ENCODE measurements at regions not wholly inside any gene's neighbourhood (a gene's known extent, or its start where the extent isn't known, plus 50 kb on each side); places are given as distances from the start of the nearest gene placed in this dataset.

GRCh38 chr3:104956620-104957345, 409.9 kb upstream of the ALCAM start:
- no peak overlapping the region for H3K4me3 ChIP-seq
- H3K27me3 ChIP-seq (replicated peaks; ENCODE audit: insufficient read depth): no peaks in the 10 kb centered on the region
- no peaks in the 10 kb centered on the region for H3K36me3 ChIP-seq
- DNase-seq (ENCODE audit: low spot score): no peak
- ATAC-seq (ENCODE audit: insufficient number of reproducible peaks, low FRiP score, low read depth): no peak
- no peak for TF ChIP-seq CTCF (IDR thresholded peaks at IDR 0.05)
- no peaks in the 10 kb centered on the region for H3K9me3 ChIP-seq
- no peak overlapping the region for H3K27ac ChIP-seq
- peaks cover 0 to 13% of the 10 kb centered on the region in 2 donors for H3K4me1 ChIP-seq (ENCODE audit: control insufficient read depth in 1 of 2, low read depth in 2 of 2)

GRCh38 chr3:104960579-104960978, 406.1 kb upstream of the ALCAM start:
- ATAC-seq (ENCODE audit: insufficient number of reproducible peaks, low FRiP score, low read depth) (no peak), DNase-seq (ENCODE audit: low spot score) (no peak)
- no peaks in the 10 kb centered on the region for H3K27me3 ChIP-seq (replicated peaks; ENCODE audit: insufficient read depth)
- H3K36me3 ChIP-seq: no peaks in the 10 kb centered on the region
- TF ChIP-seq CTCF (IDR thresholded peaks at IDR 0.05): no peak
- H3K4me3 ChIP-seq: no peak overlapping the region
- H3K4me1 ChIP-seq (ENCODE audit: control insufficient read depth in 1 of 2, low read depth in 2 of 2): peaks cover 3 to 12% of the 10 kb centered on the region in 2 donors
- H3K27ac ChIP-seq: no peak overlapping the region
- no peaks in the 10 kb centered on the region for H3K9me3 ChIP-seq

- TF ChIP-seq CTCF (IDR thresholded peaks at IDR 0.05): no peak
- ATAC-seq (ENCODE audit: insufficient number of reproducible peaks, low FRiP score, low read depth): no peak
- DNase-seq (ENCODE audit: low spot score): no peak
- Histone ChIP-seq H3K36me3 (no peaks in the 10 kb centered on the region), H3K9me3 (no peaks in the 10 kb centered on the region), H3K4me3 (no peak overlapping the region), H3K4me1 (ENCODE audit: control insufficient read depth in 1 of 2, low read depth in 2 of 2) (peaks cover 3 to 12% of the 10 kb centered on the region in 2 donors), H3K27me3 (replicated peaks; ENCODE audit: insufficient read depth) (no peaks in the 10 kb centered on the region), H3K27ac (no peak overlapping the region)
Measured at GRCh38 chr3:104961851-104962250, 404.9 kb upstream of the ALCAM start.

- Histone ChIP-seq H3K27ac (no peak overlapping the region), H3K4me3 (no peak overlapping the region)
- no peak for ATAC-seq (ENCODE audit: insufficient number of reproducible peaks, low FRiP score, low read depth)
Measured at GRCh38 chr3:104974316-104974715, 392.4 kb upstream of the ALCAM start.

DNA sequence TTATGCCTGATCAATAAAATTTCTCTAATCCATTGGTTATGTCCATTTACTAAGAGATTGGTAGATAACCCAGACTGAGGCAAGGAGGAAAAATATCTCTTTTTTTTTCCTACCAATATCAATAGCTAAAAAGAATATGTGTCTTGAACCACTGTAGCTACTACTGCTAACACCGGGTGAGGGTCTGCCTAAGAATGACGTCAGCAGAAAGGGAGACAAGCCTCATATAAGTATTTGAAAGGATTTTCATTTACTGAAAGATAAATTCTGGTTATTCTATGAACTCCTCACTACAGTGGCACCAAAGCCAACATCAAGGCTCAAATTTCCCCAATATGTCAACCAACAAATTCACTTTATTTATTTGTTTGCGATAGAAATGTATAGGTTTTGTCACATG, 389.0 kb upstream of the ALCAM start:
- no peak for DNase-seq (ENCODE audit: low spot score)
- Histone ChIP-seq H3K4me1 (ENCODE audit: control insufficient read depth in 1 of 2, low read depth in 2 of 2) (no peaks in the 10 kb centered on the region), H3K4me3 (no peak overlapping the region), H3K9me3 (no peaks in the 10 kb centered on the region), H3K27me3 (replicated peaks; ENCODE audit: insufficient read depth) (no peaks in the 10 kb centered on the region), H3K27ac (no peak overlapping the region), H3K36me3 (no peaks in the 10 kb centered on the region)
- TF ChIP-seq CTCF (IDR thresholded peaks at IDR 0.05): no peak
- no peak for ATAC-seq (ENCODE audit: insufficient number of reproducible peaks, low FRiP score, low read depth)

More at GRCh38 chr3:104974316-104974715, 392.4 kb upstream of the ALCAM start:
- no peaks in the 10 kb centered on the region for H3K9me3 ChIP-seq
- TF ChIP-seq CTCF (IDR thresholded peaks at IDR 0.05): no peak
- H3K36me3 ChIP-seq: no peaks in the 10 kb centered on the region
- no peaks in the 10 kb centered on the region for H3K4me1 ChIP-seq (ENCODE audit: control insufficient read depth in 1 of 2, low read depth in 2 of 2)
- no peaks in the 10 kb centered on the region for H3K27me3 ChIP-seq (replicated peaks; ENCODE audit: insufficient read depth)
- no peak for DNase-seq (ENCODE audit: low spot score)

Data from thoracic aorta (tissue), 2 donors.